Type B pancreatic cell (in vitro differentiated cells): ENCODE measurements at regions not wholly inside any gene's neighbourhood (a gene's known extent, or its start where the extent isn't known, plus 50 kb on each side); places are given as distances from the start of the nearest gene placed in this dataset.

Source experiments
- DNase-seq: peaks from one replicate; pipeline ENCODE4 v3.0.0; 2021; ENCODE audit warnings: mixed read lengths; ENCODE audit not compliant: unreplicated experiment; ENCODE audit errors: extremely low spot score
- H3K27ac Mint-ChIP-seq: 2 replicates; pipeline ENCODE4 v1.8.0; 2021; ENCODE audit warnings: mild to moderate bottlenecking, mixed read lengths
- H3K27me3 Mint-ChIP-seq: 2 replicates; pipeline ENCODE4 v1.8.0; 2021; ENCODE audit warnings: mixed read lengths
- H3K36me3 Mint-ChIP-seq: 2 replicates; pipeline ENCODE4 v1.8.0; 2021; ENCODE audit warnings: mixed read lengths
- H3K4me1 Mint-ChIP-seq: one replicate; pipeline ENCODE4 v1.8.0; 2021; ENCODE audit warnings: mixed read lengths; ENCODE audit not compliant: unreplicated experiment
- H3K4me3 Mint-ChIP-seq: 2 replicates; pipeline ENCODE4 v1.8.0; 2021; ENCODE audit warnings: mild to moderate bottlenecking, mixed read lengths
- H3K9me3 Mint-ChIP-seq: 2 replicates; pipeline ENCODE4 v1.8.0; 2021; ENCODE audit warnings: mixed read lengths
- CTCF ChIP-seq: fragments of 200-600 bp; sonication (generic); conservative IDR thresholded peaks from 2 replicates; pipeline ENCODE4 v1.5.0; 2021; ENCODE audit warnings: antibody characterized with exemption, mild to moderate bottlenecking

DNA sequence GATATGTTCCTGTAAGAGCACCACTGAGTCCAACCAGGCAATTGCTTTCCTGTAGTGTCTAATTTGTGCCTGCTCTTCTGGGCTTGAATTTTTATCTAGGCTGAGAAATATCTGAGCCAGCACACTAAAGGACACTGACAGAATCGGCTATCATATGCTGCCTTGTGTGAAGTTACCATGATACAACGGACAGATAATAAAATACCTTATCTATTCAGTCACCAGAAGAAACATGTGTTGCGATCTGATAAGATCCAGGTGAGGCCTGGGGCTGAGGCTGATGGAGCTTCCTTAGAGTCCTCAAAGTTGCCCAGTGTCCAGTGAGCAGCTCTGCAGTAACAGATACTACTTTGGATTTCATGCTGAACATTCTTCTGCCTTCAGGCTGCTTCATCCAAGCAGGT lies 111.8 kb downstream of the ZNF518B start:
- H3K27me3 Mint-ChIP-seq: peaks cover 32% of the 10 kb centered on the region
- TF ChIP-seq CTCF: no peak
- H3K4me1 Mint-ChIP-seq: no peaks in the 10 kb centered on the region
- no peaks in the 10 kb centered on the region for H3K9me3 Mint-ChIP-seq
- H3K4me3 Mint-ChIP-seq: no peak overlapping the region
- DNase-seq: no peak
- no peak overlapping the region for H3K27ac Mint-ChIP-seq
- H3K36me3 Mint-ChIP-seq: no peaks in the 10 kb centered on the region

DNA sequence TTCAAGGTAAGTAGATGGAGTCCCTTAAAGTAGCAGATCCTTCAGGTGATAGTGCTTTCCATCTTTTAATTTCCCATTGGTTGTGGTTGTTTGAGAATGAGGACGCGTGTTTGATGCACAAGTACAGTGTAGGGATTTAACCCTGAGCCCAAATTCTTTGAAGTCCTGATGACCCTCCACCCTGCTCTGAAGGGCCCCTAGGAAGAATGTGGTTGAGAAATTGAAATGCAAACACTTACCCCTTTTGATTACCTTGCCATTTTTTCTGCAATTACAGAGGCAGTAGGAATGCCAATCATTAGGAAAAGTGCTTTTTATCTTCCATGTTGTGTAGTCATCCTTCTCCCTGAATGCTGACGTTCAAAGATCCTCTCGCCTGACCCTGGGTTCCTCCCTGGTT lies 112.4 kb downstream of the ZNF518B start:
- Mint-ChIP-seq H3K27ac (no peak overlapping the region), H3K36me3 (no peaks in the 10 kb centered on the region), H3K4me3 (no peak overlapping the region), H3K4me1 (no peaks in the 10 kb centered on the region), H3K27me3 (peaks cover 30% of the 10 kb centered on the region), H3K9me3 (no peaks in the 10 kb centered on the region)
- DNase-seq: no peak
- TF ChIP-seq CTCF: no peak

GRCh38 chr4:10343656-10344055 lies 113.6 kb downstream of the ZNF518B start:
- no peak overlapping the region for H3K27ac Mint-ChIP-seq
- H3K4me1 Mint-ChIP-seq: no peaks in the 10 kb centered on the region
- peaks cover 20% of the 10 kb centered on the region for H3K27me3 Mint-ChIP-seq
- DNase-seq: no peak
- H3K36me3 Mint-ChIP-seq: no peaks in the 10 kb centered on the region
- no peak for TF ChIP-seq CTCF
- no peak overlapping the region for H3K4me3 Mint-ChIP-seq
- no peaks in the 10 kb centered on the region for H3K9me3 Mint-ChIP-seq

- DNase-seq: no peak
- TF ChIP-seq CTCF: no peak
- peaks cover 21% of the 10 kb centered on the region for H3K27me3 Mint-ChIP-seq
- no peaks in the 10 kb centered on the region for H3K36me3 Mint-ChIP-seq
- no peak overlapping the region for H3K4me3 Mint-ChIP-seq
- no peak overlapping the region for H3K27ac Mint-ChIP-seq
- no peaks in the 10 kb centered on the region for H3K9me3 Mint-ChIP-seq
- no peaks in the 10 kb centered on the region for H3K4me1 Mint-ChIP-seq
Measured at GRCh38 chr4:10342866-10343265, 114.4 kb downstream of the ZNF518B start.

GRCh38 chr4:10336471-10336870 lies 120.8 kb downstream of the ZNF518B start:
- no peak for TF ChIP-seq CTCF
- no peak overlapping the region for H3K4me3 Mint-ChIP-seq
- no peak overlapping the region for H3K27ac Mint-ChIP-seq
- no peaks in the 10 kb centered on the region for H3K9me3 Mint-ChIP-seq
- no peaks in the 10 kb centered on the region for H3K36me3 Mint-ChIP-seq
- no peak for DNase-seq
- H3K4me1 Mint-ChIP-seq: no peaks in the 10 kb centered on the region
- H3K27me3 Mint-ChIP-seq: peaks cover 35% of the 10 kb centered on the region

DNA sequence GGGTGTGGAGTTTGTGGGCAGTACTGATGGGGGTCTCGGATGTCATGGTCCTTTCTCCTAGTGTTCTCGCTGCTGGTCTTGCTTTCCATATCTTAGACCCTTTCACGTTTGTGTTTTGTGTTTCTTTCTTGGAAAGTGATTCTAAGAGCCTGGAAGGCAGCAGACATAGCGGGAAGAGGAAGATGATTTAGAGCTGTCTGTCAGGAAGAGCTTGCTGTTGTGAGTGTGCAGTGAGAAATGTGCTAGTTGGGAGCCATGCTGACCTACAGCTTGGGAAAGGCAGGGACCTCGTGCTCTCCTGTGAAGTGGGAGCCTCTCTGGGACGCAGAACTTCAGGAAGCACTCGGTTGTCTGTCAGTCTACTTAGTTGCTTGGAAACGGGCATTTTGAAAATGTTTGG lies 122.2 kb downstream of the ZNF518B start:
- DNase-seq: no peak
- H3K36me3 Mint-ChIP-seq: no peaks in the 10 kb centered on the region
- H3K4me3 Mint-ChIP-seq: no peak overlapping the region
- no peak overlapping the region for H3K27ac Mint-ChIP-seq
- no peaks in the 10 kb centered on the region for H3K4me1 Mint-ChIP-seq
- no peak for TF ChIP-seq CTCF
- peaks cover 40% of the 10 kb centered on the region for H3K27me3 Mint-ChIP-seq
- no peaks in the 10 kb centered on the region for H3K9me3 Mint-ChIP-seq
